ENCODE measurements at regions not wholly inside any gene's neighbourhood (a gene's known extent, or its start where the extent isn't known, plus 50 kb on each side); places are given as distances from the start of the nearest gene placed in this dataset.

DNA sequence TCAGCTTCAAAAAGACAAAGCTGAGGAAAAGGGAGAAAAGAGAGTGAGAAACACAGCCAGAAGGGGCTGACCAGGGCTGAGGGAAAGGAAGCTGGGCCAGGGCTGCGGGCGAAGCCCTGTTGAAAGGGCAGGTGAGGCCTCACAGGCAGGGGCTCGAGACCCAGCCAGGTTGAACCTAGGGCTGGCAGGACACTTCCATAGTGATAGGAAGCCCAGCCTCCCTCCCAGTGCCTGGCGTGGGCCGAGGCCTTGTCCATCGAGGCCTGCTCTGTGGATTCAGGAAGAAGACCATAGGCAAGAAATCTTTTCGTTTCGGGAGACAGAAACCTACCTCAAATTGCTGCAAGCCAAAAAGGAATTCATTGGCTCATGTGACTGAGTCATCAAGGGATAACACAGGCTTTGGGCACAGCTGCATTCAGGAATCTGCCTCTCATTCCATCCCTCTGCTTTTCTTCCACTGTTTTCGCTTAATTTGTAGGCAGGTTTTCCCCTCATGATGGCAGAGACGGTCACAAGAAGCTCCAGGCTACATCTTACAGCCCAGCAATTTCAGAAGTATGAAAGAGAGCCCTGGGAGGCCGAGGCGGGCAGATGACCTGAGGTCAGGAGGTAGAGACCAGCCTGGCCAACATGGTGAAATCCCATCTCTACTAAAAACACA lies 311.1 kb upstream of the SULF2 start:
- intact Hi-C loops (cut with micrococcal nuclease; ENCODE audit: unreplicated experiment) (no loop called here), in situ Hi-C loops (cut with MboI) (no loop called here)
- RAD21 ChIA-PET (ENCODE audit: unreplicated experiment) = no interaction called here
- Histone ChIP-seq H3K36me3 (ENCODE audit: control insufficient read depth in 2 of 2, insufficient read depth in 2 of 2, low read length in 1 of 2) (no peaks in the 10 kb centered on the region), H3K4me3 (no peak overlapping the region), H2AFZ (ENCODE audit: control insufficient read depth, low read depth, low read length) (no peak overlapping the region), H3K9me3 (replicated peaks; ENCODE audit: control insufficient read depth, insufficient read depth, low read length) (no peaks in the 10 kb centered on the region; the same call in 2 of the 3 replicates), H3K4me2 (ENCODE audit: control insufficient read depth, insufficient read depth) (no peak overlapping the region), H3K4me1 (ENCODE audit: control insufficient read depth, insufficient read depth, low read length) (no peaks in the 10 kb centered on the region), H3K27ac (ENCODE audit: control insufficient read depth, insufficient read depth) (no peak overlapping the region), H4K20me1 (ENCODE audit: control insufficient read depth, insufficient read depth) (no peaks in the 10 kb centered on the region), H3K9ac (ENCODE audit: control insufficient read depth, insufficient read depth, low read length) (no peak overlapping the region), H3K79me2 (ENCODE audit: control insufficient read depth, insufficient read depth, low read length) (no peaks in the 10 kb centered on the region), H3K27me3 (replicated peaks in 1 of 2; ENCODE audit: control insufficient read depth in 2 of 2, insufficient read depth in 2 of 2, low read length in 1 of 2) (peaks cover 0 to 2% of the 10 kb centered on the region in 2 experiments; a peak in 1 of 4 replicates)
- ATAC-seq (no peak), FAIRE-seq (no peak), DNase-seq (ENCODE audit: low read depth, low spot score) (no peak)
- SMC1A ChIA-PET (ENCODE audit: uncharacterized antibody, unreplicated experiment) = no interaction called here
- POLR2A ChIA-PET = no interaction called here
- CTCF ChIA-PET = interaction anchor here (0.7 kb wide), 1 partner anchor 396 kb away, joined by 3 read pairs; no protein-coding TSS in a partner anchor
- no TSS peak for BruUV-seq (replicated peaks)
- 42% methylated on average over 12 of the region's 12 CpGs for WGBS (ENCODE audit: insufficient coverage, insufficient replicate concordance, low lambda C conversion rate, missing lambda C conversion rate)
- TF ChIP-seq, protein P1, sequence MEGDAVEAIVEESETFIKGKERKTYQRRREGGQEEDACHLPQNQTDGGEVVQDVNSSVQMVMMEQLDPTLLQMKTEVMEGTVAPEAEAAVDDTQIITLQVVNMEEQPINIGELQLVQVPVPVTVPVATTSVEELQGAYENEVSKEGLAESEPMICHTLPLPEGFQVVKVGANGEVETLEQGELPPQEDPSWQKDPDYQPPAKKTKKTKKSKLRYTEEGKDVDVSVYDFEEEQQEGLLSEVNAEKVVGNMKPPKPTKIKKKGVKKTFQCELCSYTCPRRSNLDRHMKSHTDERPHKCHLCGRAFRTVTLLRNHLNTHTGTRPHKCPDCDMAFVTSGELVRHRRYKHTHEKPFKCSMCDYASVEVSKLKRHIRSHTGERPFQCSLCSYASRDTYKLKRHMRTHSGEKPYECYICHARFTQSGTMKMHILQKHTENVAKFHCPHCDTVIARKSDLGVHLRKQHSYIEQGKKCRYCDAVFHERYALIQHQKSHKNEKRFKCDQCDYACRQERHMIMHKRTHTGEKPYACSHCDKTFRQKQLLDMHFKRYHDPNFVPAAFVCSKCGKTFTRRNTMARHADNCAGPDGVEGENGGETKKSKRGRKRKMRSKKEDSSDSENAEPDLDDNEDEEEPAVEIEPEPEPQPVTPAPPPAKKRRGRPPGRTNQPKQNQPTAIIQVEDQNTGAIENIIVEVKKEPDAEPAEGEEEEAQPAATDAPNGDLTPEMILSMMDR (IDR thresholded peaks at IDR 0.05 in 2 of 3, conservative IDR thresholded peaks at IDR 0.05 in 1 of 3; ENCODE audit: control insufficient read depth in 2 of 3, extremely low read depth in 1 of 3, insufficient read depth in 1 of 3, low read depth in 3 of 3, low read length in 3 of 3) = no peak
- TF ChIP-seq TCF7 (IDR thresholded peaks at IDR 0.05; ENCODE audit: borderline replicate concordance) = no peak
- no peak for TF ChIP-seq EZH2 (IDR thresholded peaks at IDR 0.05; ENCODE audit: borderline replicate concordance, control insufficient read depth, low read depth, low read length)
- TF ChIP-seq, protein P2, sequence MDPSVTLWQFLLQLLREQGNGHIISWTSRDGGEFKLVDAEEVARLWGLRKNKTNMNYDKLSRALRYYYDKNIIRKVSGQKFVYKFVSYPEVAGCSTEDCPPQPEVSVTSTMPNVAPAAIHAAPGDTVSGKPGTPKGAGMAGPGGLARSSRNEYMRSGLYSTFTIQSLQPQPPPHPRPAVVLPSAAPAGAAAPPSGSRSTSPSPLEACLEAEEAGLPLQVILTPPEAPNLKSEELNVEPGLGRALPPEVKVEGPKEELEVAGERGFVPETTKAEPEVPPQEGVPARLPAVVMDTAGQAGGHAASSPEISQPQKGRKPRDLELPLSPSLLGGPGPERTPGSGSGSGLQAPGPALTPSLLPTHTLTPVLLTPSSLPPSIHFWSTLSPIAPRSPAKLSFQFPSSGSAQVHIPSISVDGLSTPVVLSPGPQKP (IDR thresholded peaks at IDR 0.05; ENCODE audit: low read depth, low read length) = no peak
- no peak for TF ChIP-seq JUNB (IDR thresholded peaks at IDR 0.05)
